Mesodermal cell (in vitro differentiated cells): ENCODE measurements at regions not wholly inside any gene's neighbourhood (a gene's known extent, or its start where the extent isn't known, plus 50 kb on each side); places are given as distances from the start of the nearest gene placed in this dataset.

ENCODE experiments used
- H3K27ac ChIP-seq: 2 replicates; pipeline ENCODE4 v1.7.0; 2013; ENCODE audit warnings: mild to moderate bottlenecking, low read depth, low read length, moderate library complexity; ENCODE audit not compliant: severe bottlenecking
- H3K36me3 ChIP-seq: 2 replicates; pipeline ENCODE4 v1.7.1; 2013; ENCODE audit warnings: mild to moderate bottlenecking, low read length, moderate library complexity; ENCODE audit not compliant: control insufficient read depth, insufficient read depth
- H3K4me1 ChIP-seq: one replicate; pipeline ENCODE4 v1.7.1; 2013; ENCODE audit warnings: mild to moderate bottlenecking, low read length; ENCODE audit not compliant: insufficient read depth, control insufficient read depth, poor library complexity, severe bottlenecking
- H3K4me3 ChIP-seq: 2 replicates; pipeline ENCODE4 v1.7.0; 2013; ENCODE audit warnings: low read length, control low read depth, mild to moderate bottlenecking; ENCODE audit not compliant: insufficient read depth, poor library complexity, severe bottlenecking; ENCODE audit errors: extremely low read depth
- H3K9me3 ChIP-seq: 2 replicates; pipeline ENCODE4 v1.7.1; 2013; ENCODE audit warnings: mild to moderate bottlenecking, low read length, moderate library complexity; ENCODE audit not compliant: control insufficient read depth
- WGBS, 2 experiments: methylation state at CpG; one replicate each; pipeline ENCODE4 v1.1.5; 2013; ENCODE audit warnings: missing lambda C conversion rate in 2 of 2; ENCODE audit not compliant: insufficient coverage in 2 of 2; 5-methylcytosine and 5-hydroxymethylcytosine counted together

GRCh38 chr10:78737883-78738856 is 330.6 kb upstream of the ZMIZ1 start:
- 86 to 96% methylated on average over 5 of the region's 7 CpGs for WGBS, 2 experiments
- Histone ChIP-seq H3K9me3 (no peaks in the 10 kb centered on the region), H3K4me3 (no peak overlapping the region), H3K27ac (no peak overlapping the region), H3K4me1 (peaks cover 14% of the 10 kb centered on the region), H3K36me3 (no peaks in the 10 kb centered on the region)

GRCh38 chr10:78738861-78739260 is 329.9 kb upstream of the ZMIZ1 start:
- WGBS, 2 experiments, result 95 to 98% methylated on average over 3 to 4 of the region's 5 CpGs
- H3K4me3 ChIP-seq, result no peak overlapping the region
- H3K27ac ChIP-seq, result no peak overlapping the region
- no peaks in the 10 kb centered on the region for H3K36me3 ChIP-seq
- no peaks in the 10 kb centered on the region for H3K9me3 ChIP-seq
- H3K4me1 ChIP-seq, result peaks cover 16% of the 10 kb centered on the region

GRCh38 chr10:78739444-78740053 is 329.2 kb upstream of the ZMIZ1 start:
- Histone ChIP-seq H3K4me1 (peaks cover 17% of the 10 kb centered on the region), H3K27ac (no peak overlapping the region), H3K9me3 (no peaks in the 10 kb centered on the region), H3K36me3 (no peaks in the 10 kb centered on the region), H3K4me3 (no peak overlapping the region)
- WGBS, 2 experiments, result 80 to 84% methylated on average over 4 of the region's 4 CpGs

GRCh38 chr10:78740976-78741915 is 327.5 kb upstream of the ZMIZ1 start:
- WGBS, 2 experiments, result 91 to 93% methylated on average over 4 of the region's 5 CpGs
- H3K4me3 ChIP-seq, result no peak overlapping the region
- H3K27ac ChIP-seq, result no peak overlapping the region
- no peaks in the 10 kb centered on the region for H3K36me3 ChIP-seq
- peaks cover 25% of the 10 kb centered on the region for H3K4me1 ChIP-seq
- H3K9me3 ChIP-seq, result no peaks in the 10 kb centered on the region

- 96% methylated on average over 4 of the region's 5 CpGs; no CpG with 5 or more reads in 1 of the 2 experiments for WGBS, 2 experiments
- peaks cover 32% of the 10 kb centered on the region for H3K4me1 ChIP-seq
- no peaks in the 10 kb centered on the region for H3K9me3 ChIP-seq
- H3K27ac ChIP-seq, result no peak overlapping the region
- H3K36me3 ChIP-seq, result no peaks in the 10 kb centered on the region
- H3K4me3 ChIP-seq, result no peak overlapping the region
Observed at GRCh38 chr10:78742406-78742729, 326.4 kb upstream of the ZMIZ1 start.

GRCh38 chr10:78742730-78743615 is 325.8 kb upstream of the ZMIZ1 start:
- H3K27ac ChIP-seq, result peak overlapping the region; percentile 41
- H3K36me3 ChIP-seq, result no peaks in the 10 kb centered on the region
- no peaks in the 10 kb centered on the region for H3K9me3 ChIP-seq
- WGBS, 2 experiments, result 87 to 100% methylated on average over 6 to 11 of the region's 12 CpGs
- peaks cover 36% of the 10 kb centered on the region for H3K4me1 ChIP-seq
- H3K4me3 ChIP-seq, result no peak overlapping the region

- H3K36me3 ChIP-seq, result no peaks in the 10 kb centered on the region
- WGBS, 2 experiments, result 95 to 96% methylated on average over 5 of the region's 5 CpGs
- no peak overlapping the region for H3K27ac ChIP-seq
- no peak overlapping the region for H3K4me3 ChIP-seq
- H3K4me1 ChIP-seq, result peaks cover 36% of the 10 kb centered on the region
- no peaks in the 10 kb centered on the region for H3K9me3 ChIP-seq
Observed at GRCh38 chr10:78744056-78744455, 324.7 kb upstream of the ZMIZ1 start.

GRCh38 chr10:78744491-78745090 is 324.2 kb upstream of the ZMIZ1 start:
- 93 to 94% methylated on average over 8 to 9 of the region's 10 CpGs for WGBS, 2 experiments
- H3K27ac ChIP-seq, result no peak overlapping the region
- H3K4me1 ChIP-seq, result peaks cover 36% of the 10 kb centered on the region
- H3K9me3 ChIP-seq, result peaks cover 2% of the 10 kb centered on the region
- H3K4me3 ChIP-seq, result no peak overlapping the region
- no peaks in the 10 kb centered on the region for H3K36me3 ChIP-seq

GRCh38 chr10:78745441-78745840 is 323.3 kb upstream of the ZMIZ1 start:
- no peak overlapping the region for H3K27ac ChIP-seq
- H3K4me3 ChIP-seq, result no peak overlapping the region
- H3K36me3 ChIP-seq, result no peaks in the 10 kb centered on the region
- H3K9me3 ChIP-seq, result peaks cover 6% of the 10 kb centered on the region
- WGBS, 2 experiments, result 82 to 85% methylated on average over 3 to 4 of the region's 4 CpGs
- peaks cover 36% of the 10 kb centered on the region for H3K4me1 ChIP-seq
